Spleen (tissue), 7 donors: ENCODE measurements at regions not wholly inside any gene's neighbourhood (a gene's known extent, or its start where the extent isn't known, plus 50 kb on each side); places are given as distances from the start of the nearest gene placed in this dataset.
"Not testable (repeated sequence)": the region's sequence is repeated elsewhere in the genome, so short reads cannot be mapped to it uniquely, and the experiment has no call there.

Experiments used
- CTCF ChIP-seq, 11 experiments: fragments of 200-600 bp in 7 of 11; fragments of 450-650 bp in 4 of 11; sonication (generic) in 4 of 11; IDR thresholded peaks in 8 of 11; conservative IDR thresholded peaks in 3 of 11; 1 replicate in 7 of 11; 2 replicates in 4 of 11; pipeline versions ENCODE4 v1.4.0 to v1.8.0; 2016 to 2021; ENCODE audit warnings: antibody characterized with exemption in 11 of 11, inconsistent platforms in 4 of 11, mild to moderate bottlenecking in 1 of 11
- POLR2AphosphoS5 ChIP-seq, 3 donors: sonication (generic); formaldehyde crosslinking; IDR thresholded peaks; one replicate each; pipeline ENCODE4 v1.5.1; 2017; ENCODE audit warnings: antibody characterized with exemption in 3 of 3
- donor health status: DM: no; HTN: no; CAD: no; lungs with moderate emphysema.
- donor health status: DM: no; HTN: no; CAD: no.
- donor health status: DM: no; HTN: no; CAD: no.

- TF ChIP-seq POLR2AphosphoS5 (IDR thresholded peaks at IDR 0.05); CTCF (IDR thresholded peaks at IDR 0.05 in 8 of 11, conservative IDR thresholded peaks at IDR 0.05 in 3 of 11): not testable (repeated sequence)
Measured at GRCh38 chr3:74830845-74831244, 216.4 kb upstream of the CNTN3 start.
